Mesendoderm (in vitro differentiated cells): ENCODE measurements at regions not wholly inside any gene's neighbourhood (a gene's known extent, or its start where the extent isn't known, plus 50 kb on each side); places are given as distances from the start of the nearest gene placed in this dataset.
"Not testable (repeated sequence)": the region's sequence is repeated elsewhere in the genome, so short reads cannot be mapped to it uniquely, and the experiment has no call there.

Experiments used
- DNase-seq: peaks from one replicate; pipeline ENCODE4 v3.0.0; 2013
- H2AK5ac ChIP-seq: 2 replicates; pipeline ENCODE4 v1.6.1; 2013; ENCODE audit warnings: low read length, inconsistent platforms
- H2BK120ac ChIP-seq: 2 replicates; pipeline ENCODE4 v1.6.1; 2013; ENCODE audit warnings: low read depth, mild to moderate bottlenecking, low read length, moderate library complexity, mixed read lengths
- H2BK15ac ChIP-seq: replicated peaks from 2 replicates; pipeline ENCODE4 v1.6.1; 2013; ENCODE audit warnings: low read depth, mild to moderate bottlenecking, moderate library complexity
- H2BK5ac ChIP-seq: 2 replicates; pipeline ENCODE4 v1.6.1; 2013; ENCODE audit warnings: low read length, inconsistent platforms
- H3K18ac ChIP-seq: 2 replicates; pipeline ENCODE4 v1.6.1; 2013; ENCODE audit warnings: mild to moderate bottlenecking, low read length, mixed read lengths
- H3K23ac ChIP-seq: one replicate; pipeline ENCODE4 v1.6.1; 2013; ENCODE audit warnings: low read length
- H3K27ac ChIP-seq: 2 replicates; pipeline ENCODE4 v1.5.1; 2013; ENCODE audit warnings: low read depth, mild to moderate bottlenecking, inconsistent platforms, low read length, moderate library complexity
- H3K27me3 ChIP-seq: 2 replicates; pipeline ENCODE4 v1.6.1; 2013; ENCODE audit warnings: low read length, control low read depth, mild to moderate bottlenecking, inconsistent platforms; ENCODE audit not compliant: insufficient read depth, poor library complexity
- H3K36me3 ChIP-seq: 2 replicates; pipeline ENCODE4 v1.6.1; 2013; ENCODE audit warnings: low read length, inconsistent platforms; ENCODE audit not compliant: control insufficient read depth, insufficient read depth
- H3K4ac ChIP-seq: one replicate; pipeline ENCODE4 v1.6.1; 2013; ENCODE audit warnings: low read depth, mild to moderate bottlenecking, low read length, moderate library complexity
- H3K4me1 ChIP-seq: 2 replicates; pipeline ENCODE4 v1.6.1; 2013; ENCODE audit warnings: low read depth, low read length, inconsistent platforms; ENCODE audit not compliant: control insufficient read depth
- H3K4me2 ChIP-seq: 2 replicates; pipeline ENCODE4 v1.6.1; 2013; ENCODE audit warnings: low read length
- H3K4me3 ChIP-seq: 2 replicates; pipeline ENCODE4 v1.5.1; 2013; ENCODE audit warnings: mild to moderate bottlenecking, low read length
- H3K56ac ChIP-seq: one replicate; pipeline ENCODE4 v1.6.1; 2013; ENCODE audit warnings: low read length
- H3K79me1 ChIP-seq: 2 replicates; pipeline ENCODE4 v1.6.1; 2013; ENCODE audit warnings: low read length, inconsistent platforms
- H3K79me2 ChIP-seq: 2 replicates; pipeline ENCODE4 v1.6.1; 2013; ENCODE audit warnings: mild to moderate bottlenecking, low read length; ENCODE audit not compliant: control insufficient read depth, insufficient read depth
- H3K9ac ChIP-seq: 2 replicates; pipeline ENCODE4 v1.6.1; 2013; ENCODE audit warnings: low read length, inconsistent platforms
- H4K5ac ChIP-seq: one replicate; pipeline ENCODE4 v1.6.1; 2013; ENCODE audit warnings: low read length
- H4K8ac ChIP-seq: one replicate; pipeline ENCODE4 v1.6.1; 2013; ENCODE audit warnings: low read depth, mild to moderate bottlenecking, control low read depth, low read length, moderate library complexity
- WGBS: extraction: QIAGEN DNeasy Blood & Tissue Kit; methylation state at CpG from one replicate; pipeline ENCODE4 v1.1.7; 2013; ENCODE audit warnings: low lambda C conversion rate, missing lambda C conversion rate; ENCODE audit not compliant: insufficient coverage; ENCODE audit errors: extremely low coverage; 5-methylcytosine and 5-hydroxymethylcytosine counted together

GRCh38 chr6:150787429-150787828 lies 78.1 kb upstream of the MTHFD1L start:
- H3K36me3 ChIP-seq, result no peaks in the 10 kb centered on the region

GRCh38 chr6:150788089-150788488 lies 77.4 kb upstream of the MTHFD1L start:
- no peaks in the 10 kb centered on the region for H3K36me3 ChIP-seq
- WGBS, result no CpG with 5 or more reads among the region's 6 CpGs
- H2BK15ac ChIP-seq, result no peak overlapping the region
- H4K5ac ChIP-seq, result no peak overlapping the region
- no peaks in the 10 kb centered on the region for H3K4me1 ChIP-seq
- H3K27me3 ChIP-seq, result no peaks in the 10 kb centered on the region
- H3K18ac ChIP-seq, result no peak overlapping the region
- no peak for DNase-seq
- no peak overlapping the region for H2BK120ac ChIP-seq
- no peak overlapping the region for H3K27ac ChIP-seq
- H3K9ac ChIP-seq, result no peak overlapping the region
- H3K56ac ChIP-seq, result no peak overlapping the region
- no peak overlapping the region for H4K8ac ChIP-seq
- H3K79me1 ChIP-seq, result no peaks in the 10 kb centered on the region
- no peak overlapping the region for H3K4me2 ChIP-seq
- no peak overlapping the region for H3K4me3 ChIP-seq
- H3K4ac ChIP-seq, result no peak overlapping the region
- no peaks in the 10 kb centered on the region for H3K79me2 ChIP-seq
- no peak overlapping the region for H2AK5ac ChIP-seq
- no peak overlapping the region for H3K23ac ChIP-seq
- no peak overlapping the region for H2BK5ac ChIP-seq

More at GRCh38 chr6:150787429-150787828, 78.1 kb upstream of the MTHFD1L start:
- WGBS, result no CpG with 5 or more reads among the region's 7 CpGs
- Histone ChIP-seq H2BK120ac (no peak overlapping the region), H3K56ac (no peak overlapping the region), H3K27me3 (no peaks in the 10 kb centered on the region), H3K18ac (no peak overlapping the region), H2BK15ac (no peak overlapping the region), H3K9ac (no peak overlapping the region), H3K23ac (no peak overlapping the region), H3K4me3 (no peak overlapping the region), H3K4me1 (no peaks in the 10 kb centered on the region), H3K27ac (no peak overlapping the region), H3K79me2 (no peaks in the 10 kb centered on the region), H3K4ac (no peak overlapping the region), H3K4me2 (no peak overlapping the region), H2AK5ac (no peak overlapping the region), H3K79me1 (no peaks in the 10 kb centered on the region), H4K8ac (no peak overlapping the region), H4K5ac (no peak overlapping the region), H2BK5ac (no peak overlapping the region)
- no peak for DNase-seq

- WGBS, result no CpG with 5 or more reads among the region's 6 CpGs
Measured at GRCh38 chr6:150789906-150790305, 75.6 kb upstream of the MTHFD1L start.

GRCh38 chr6:150791717-150792116 lies 73.8 kb upstream of the MTHFD1L start:
- Histone ChIP-seq H3K9ac (no peak overlapping the region), H3K4me1 (no peaks in the 10 kb centered on the region), H3K79me1 (no peaks in the 10 kb centered on the region), H3K36me3 (no peaks in the 10 kb centered on the region), H2BK5ac (no peak overlapping the region), H4K8ac (no peak overlapping the region), H3K4me2 (no peak overlapping the region), H3K4ac (no peak overlapping the region), H3K4me3 (no peak overlapping the region), H3K27me3 (no peaks in the 10 kb centered on the region), H3K79me2 (no peaks in the 10 kb centered on the region), H2BK120ac (no peak overlapping the region), H2BK15ac (no peak overlapping the region), H3K18ac (no peak overlapping the region), H3K27ac (no peak overlapping the region), H3K56ac (no peak overlapping the region), H3K23ac (no peak overlapping the region), H4K5ac (no peak overlapping the region), H2AK5ac (no peak overlapping the region)
- no CpG with 5 or more reads among the region's 1 CpG for WGBS
- DNase-seq, result no peak

More at GRCh38 chr6:150789906-150790305, 75.6 kb upstream of the MTHFD1L start:
- H3K9ac ChIP-seq, H3K4me2 ChIP-seq, H3K79me1 ChIP-seq, DNase-seq, H3K4me1 ChIP-seq, H3K36me3 ChIP-seq, H3K27me3 ChIP-seq, H2BK5ac ChIP-seq, H2AK5ac ChIP-seq, H3K18ac ChIP-seq, H3K27ac ChIP-seq, H2BK120ac ChIP-seq, H4K5ac ChIP-seq, H3K23ac ChIP-seq, H4K8ac ChIP-seq, H3K79me2 ChIP-seq, H3K56ac ChIP-seq, H3K4ac ChIP-seq, H3K4me3 ChIP-seq, H2BK15ac ChIP-seq: not testable (repeated sequence)

- no CpG with 5 or more reads among the region's 1 CpG for WGBS
- Histone ChIP-seq H2BK120ac (no peak overlapping the region), H3K4me3 (no peak overlapping the region), H3K27me3 (no peaks in the 10 kb centered on the region), H3K56ac (no peak overlapping the region), H3K9ac (no peak overlapping the region), H2BK5ac (no peak overlapping the region), H3K23ac (no peak overlapping the region), H3K79me2 (no peaks in the 10 kb centered on the region), H3K18ac (no peak overlapping the region), H2AK5ac (no peak overlapping the region), H3K79me1 (no peaks in the 10 kb centered on the region), H4K5ac (no peak overlapping the region), H3K27ac (no peak overlapping the region), H3K36me3 (no peaks in the 10 kb centered on the region), H3K4me2 (no peak overlapping the region), H3K4me1 (no peaks in the 10 kb centered on the region), H4K8ac (no peak overlapping the region), H3K4ac (no peak overlapping the region), H2BK15ac (no peak overlapping the region)
- no peak for DNase-seq
Measured at GRCh38 chr6:150797949-150798348, 67.6 kb upstream of the MTHFD1L start.

- H3K36me3 ChIP-seq, result no peaks in the 10 kb centered on the region
- WGBS, result no CpG with 5 or more reads among the region's 4 CpGs
Measured at GRCh38 chr6:150799276-150799805, 66.2 kb upstream of the MTHFD1L start.

More at GRCh38 chr6:150799276-150799805, 66.2 kb upstream of the MTHFD1L start:
- no peak overlapping the region for H4K5ac ChIP-seq
- DNase-seq, result no peak
- H2BK15ac ChIP-seq, result no peak overlapping the region
- H3K27me3 ChIP-seq, result no peaks in the 10 kb centered on the region
- H2AK5ac ChIP-seq, result no peak overlapping the region
- no peak overlapping the region for H4K8ac ChIP-seq
- no peak overlapping the region for H3K4me3 ChIP-seq
- no peak overlapping the region for H3K27ac ChIP-seq
- H3K9ac ChIP-seq, result no peak overlapping the region
- no peaks in the 10 kb centered on the region for H3K79me2 ChIP-seq
- H3K4ac ChIP-seq, result no peak overlapping the region
- H3K4me1 ChIP-seq, result no peaks in the 10 kb centered on the region
- no peak overlapping the region for H3K56ac ChIP-seq
- H2BK5ac ChIP-seq, result no peak overlapping the region
- no peak overlapping the region for H3K4me2 ChIP-seq
- no peak overlapping the region for H3K23ac ChIP-seq
- no peak overlapping the region for H3K18ac ChIP-seq
- H3K79me1 ChIP-seq, result no peaks in the 10 kb centered on the region
- no peak overlapping the region for H2BK120ac ChIP-seq
